GM21825 (cell line): ENCODE measurements at regions not wholly inside any gene's neighbourhood (a gene's known extent, or its start where the extent isn't known, plus 50 kb on each side); places are given as distances from the start of the nearest gene placed in this dataset.
"Not testable (repeated sequence)": the region's sequence is repeated elsewhere in the genome, so short reads cannot be mapped to it uniquely, and the experiment has no call there.

Experiments used
- ATAC-seq: cut with Tn5 transposase; IDR thresholded peaks from one replicate; pipeline ENCODE4 v1.9.1; 2021; ENCODE audit warnings: mild to moderate bottlenecking, moderate library complexity; ENCODE audit not compliant: unreplicated experiment

DNA sequence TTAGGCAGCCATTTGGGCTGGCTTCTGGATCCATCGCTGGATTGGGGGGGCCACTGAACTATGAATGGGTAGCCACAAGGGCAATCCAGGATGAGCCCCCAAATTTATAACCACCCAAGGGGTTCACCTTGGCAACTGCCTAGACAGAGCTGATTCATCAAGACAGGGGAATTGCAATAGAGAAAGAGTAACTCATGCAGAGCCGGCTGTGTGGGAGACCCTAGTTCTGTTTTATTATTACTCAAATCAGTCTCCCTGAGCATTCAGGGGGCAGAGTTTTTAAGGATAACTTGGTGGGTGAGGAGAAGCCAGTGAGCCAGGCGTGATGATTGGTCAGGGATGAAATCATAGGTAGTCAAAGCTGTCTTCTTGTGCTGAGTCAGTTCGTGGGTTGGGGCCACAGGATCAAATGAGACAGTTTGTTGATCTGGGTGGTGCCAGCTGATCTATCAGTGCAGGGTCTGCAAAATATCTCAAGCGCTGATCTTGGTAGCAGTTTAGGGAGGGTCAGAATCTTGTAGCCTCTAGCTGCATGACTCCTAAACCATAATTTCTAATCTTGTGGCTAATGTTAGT lies 57.9 kb downstream of the DNAJB9 start:
- ATAC-seq: no peak

DNA sequence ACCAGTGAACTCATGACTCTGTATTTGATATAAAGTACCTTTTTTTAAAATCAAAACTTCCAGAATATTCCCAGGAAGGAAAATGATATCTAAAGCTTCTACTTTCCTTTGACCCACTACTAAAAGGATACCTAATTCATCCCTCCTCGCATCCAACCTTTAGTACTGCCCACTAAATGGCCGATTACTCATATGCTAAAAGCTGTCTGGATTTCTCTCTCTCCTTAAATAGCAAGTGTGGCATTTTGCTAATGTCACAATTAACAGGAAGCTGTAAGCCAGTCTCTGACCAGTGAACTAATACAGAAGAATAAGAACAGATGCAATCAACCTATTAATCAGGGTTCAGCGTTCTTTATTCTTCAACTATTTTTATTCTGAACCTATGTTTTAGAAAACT lies 59.0 kb downstream of the DNAJB9 start:
- no peak for ATAC-seq

DNA sequence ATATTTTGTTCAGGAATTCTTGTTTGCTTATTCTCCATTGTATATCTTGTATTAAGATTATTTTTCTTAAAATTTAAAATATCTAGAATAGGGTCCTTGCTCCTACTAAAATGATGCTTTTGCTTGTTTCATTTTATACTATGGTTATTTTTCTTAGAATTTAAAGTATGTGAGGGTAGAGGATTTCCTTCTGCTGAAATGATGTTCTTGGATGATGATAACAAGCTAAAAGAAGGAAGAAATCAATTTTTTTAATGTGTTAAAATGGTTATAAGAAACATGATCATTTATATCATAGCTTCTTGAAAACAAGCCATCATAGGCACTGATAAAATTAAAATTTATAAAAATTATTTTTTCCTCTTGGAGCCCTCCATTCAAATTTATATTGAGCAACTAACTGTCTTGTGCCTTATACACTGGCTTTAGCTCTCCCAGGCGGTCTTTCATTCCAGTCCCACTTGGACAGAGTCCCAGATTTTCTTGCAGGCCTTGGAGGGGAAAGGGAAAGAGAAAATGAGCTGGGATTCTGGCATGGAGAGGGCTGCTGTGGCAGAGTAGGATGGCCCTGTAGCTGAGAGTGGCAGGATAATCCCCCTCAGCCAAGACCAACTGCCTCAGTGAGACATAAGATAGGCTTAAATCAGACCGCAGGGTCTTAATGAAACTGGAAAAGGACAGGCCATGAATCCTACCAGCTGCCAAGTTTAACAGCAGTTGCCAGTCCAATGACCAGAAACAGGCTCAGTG lies 60.2 kb downstream of the DNAJB9 start:
- ATAC-seq: no peak

DNA sequence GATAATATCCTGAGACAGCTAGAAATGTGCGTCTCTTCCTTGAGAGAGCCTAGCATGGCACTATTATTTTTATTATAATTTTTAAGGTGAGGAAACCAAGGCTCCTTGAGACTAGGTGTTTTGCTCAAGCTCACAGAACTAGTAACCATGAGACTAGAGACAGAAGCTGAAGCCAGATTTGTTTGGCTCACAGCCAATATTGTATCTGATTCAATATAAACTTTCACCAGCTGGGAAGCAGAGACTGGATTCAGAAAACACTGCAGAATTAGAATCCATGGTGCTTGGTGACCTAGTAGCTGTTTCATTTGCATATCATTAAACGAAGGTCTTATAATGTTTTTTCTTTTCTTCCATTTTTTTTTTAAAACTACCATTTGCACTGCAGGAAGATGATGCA lies 64.4 kb downstream of the DNAJB9 start:
- no peak for ATAC-seq

DNA sequence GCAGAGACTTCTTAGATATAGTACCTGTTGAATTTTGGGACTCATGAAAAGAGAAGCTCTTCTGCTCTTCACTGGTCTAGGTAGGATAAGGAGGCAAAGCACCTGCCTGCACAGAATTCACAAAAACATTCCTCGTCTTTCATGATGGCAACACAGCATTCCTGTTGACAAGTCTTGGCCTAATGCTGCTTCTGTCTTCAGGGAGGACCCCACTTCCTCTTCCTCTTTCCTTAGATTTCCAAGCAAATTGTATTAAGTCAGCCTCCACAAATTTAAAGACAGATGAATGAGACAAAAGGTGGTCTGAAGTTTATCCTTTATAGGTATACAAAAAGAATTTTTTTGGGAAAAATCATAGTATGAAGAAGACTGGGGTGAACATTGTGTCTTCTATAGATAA lies 64.9 kb downstream of the DNAJB9 start:
- no peak for ATAC-seq

DNA sequence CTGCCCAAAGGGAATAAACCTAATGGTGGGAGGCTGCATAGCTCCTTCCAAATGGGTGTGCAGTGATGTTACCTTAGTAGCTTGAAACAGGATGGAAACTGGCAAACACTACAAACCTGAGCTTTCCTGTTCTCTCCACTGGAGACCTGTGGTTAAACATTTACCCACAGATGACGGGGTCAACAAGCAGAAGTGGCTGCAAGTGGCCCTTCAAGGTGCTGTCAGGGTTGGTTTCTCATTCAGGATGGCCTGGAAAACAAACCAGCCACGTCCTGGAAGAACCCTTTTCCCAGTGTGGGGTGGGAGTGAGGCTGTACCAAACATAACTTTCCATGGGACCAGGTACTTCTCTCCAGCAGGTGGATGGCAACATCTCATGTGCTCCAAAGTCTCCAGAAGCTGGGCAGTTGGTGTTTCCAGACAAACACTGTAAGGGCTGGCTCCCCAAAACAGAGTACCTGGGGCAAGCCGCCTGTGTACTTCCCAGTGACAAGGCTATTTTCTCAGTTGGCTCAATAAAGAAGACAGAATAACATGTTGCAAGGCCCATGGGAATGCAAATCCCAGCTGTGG lies 67.5 kb downstream of the DNAJB9 start:
- ATAC-seq: no peak

DNA sequence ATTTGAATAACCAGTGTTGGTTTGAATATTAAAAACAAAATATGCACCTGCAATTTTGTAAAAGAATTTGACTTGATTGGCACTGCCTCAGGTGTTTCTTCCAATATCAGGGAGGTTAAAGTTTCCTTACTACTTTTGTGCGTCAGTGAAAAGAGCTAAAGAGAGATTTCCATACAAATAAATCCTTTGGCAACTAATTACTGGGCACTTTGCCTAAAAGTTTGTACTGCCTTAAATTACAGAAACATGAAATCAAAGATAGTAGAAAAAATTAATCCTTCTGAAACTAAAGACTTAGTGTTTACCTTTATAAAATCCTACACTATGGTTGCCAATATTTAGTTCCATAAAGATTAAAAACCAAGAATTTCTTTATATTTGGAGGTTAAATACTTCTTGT lies 72.5 kb downstream of the DNAJB9 start:
- no peak for ATAC-seq

DNA sequence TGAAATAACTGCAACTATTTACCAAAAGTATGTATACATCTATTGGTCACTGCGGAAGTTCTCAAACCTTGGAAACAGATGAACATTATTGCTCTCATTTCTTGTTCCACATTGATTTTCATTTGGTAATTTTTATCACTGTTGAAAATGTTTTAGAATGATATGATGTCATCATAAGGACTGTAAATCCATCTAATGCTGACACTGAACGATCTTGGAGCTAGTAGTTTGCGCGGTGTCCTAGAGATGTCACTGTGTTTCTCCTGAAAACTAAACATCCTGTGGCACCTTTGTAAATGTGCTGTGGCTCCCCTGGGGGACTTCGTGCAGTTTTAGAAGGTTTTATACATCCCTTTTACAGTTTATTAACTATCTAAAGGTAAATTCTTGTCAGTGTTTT lies 73.5 kb downstream of the DNAJB9 start:
- no peak for ATAC-seq

DNA sequence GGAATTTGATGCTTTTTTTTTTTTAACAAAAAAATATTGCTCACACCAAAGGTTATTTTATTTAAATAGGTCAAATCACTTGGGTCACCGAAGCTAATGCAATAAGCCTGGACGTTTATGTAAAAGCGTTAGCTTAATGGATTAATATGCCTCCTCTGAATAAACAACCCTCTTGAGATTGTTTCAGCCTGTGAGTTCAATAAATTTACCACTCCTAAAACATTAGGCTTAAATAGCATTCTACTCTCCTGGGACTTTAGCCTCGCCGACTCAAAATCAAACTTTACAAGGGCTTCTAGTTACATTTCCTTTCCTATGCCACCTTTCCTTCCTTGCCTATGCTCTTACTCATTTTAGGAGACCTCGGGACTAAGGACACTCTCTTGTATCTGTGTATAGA lies 79.3 kb downstream of the DNAJB9 start:
- no peak for ATAC-seq

DNA sequence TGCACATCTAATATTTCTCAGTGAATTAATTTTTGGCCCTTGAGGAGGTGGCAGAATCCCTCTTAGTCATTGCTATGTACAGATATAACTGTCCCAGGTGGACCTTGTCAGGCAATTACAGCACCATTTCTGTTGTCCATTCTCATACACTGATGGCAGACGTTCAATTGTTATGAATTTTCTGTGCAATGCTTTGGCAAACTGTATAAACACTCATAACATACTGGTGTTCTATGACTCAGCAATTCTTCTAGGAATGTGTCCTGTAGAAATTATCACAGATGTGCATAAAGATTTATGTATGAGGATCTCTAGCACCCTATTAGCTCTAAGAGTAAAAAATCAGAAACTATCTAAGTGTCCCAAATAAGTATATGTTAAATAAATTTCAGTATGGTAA lies 80.8 kb downstream of the DNAJB9 start:
- ATAC-seq: no peak

DNA sequence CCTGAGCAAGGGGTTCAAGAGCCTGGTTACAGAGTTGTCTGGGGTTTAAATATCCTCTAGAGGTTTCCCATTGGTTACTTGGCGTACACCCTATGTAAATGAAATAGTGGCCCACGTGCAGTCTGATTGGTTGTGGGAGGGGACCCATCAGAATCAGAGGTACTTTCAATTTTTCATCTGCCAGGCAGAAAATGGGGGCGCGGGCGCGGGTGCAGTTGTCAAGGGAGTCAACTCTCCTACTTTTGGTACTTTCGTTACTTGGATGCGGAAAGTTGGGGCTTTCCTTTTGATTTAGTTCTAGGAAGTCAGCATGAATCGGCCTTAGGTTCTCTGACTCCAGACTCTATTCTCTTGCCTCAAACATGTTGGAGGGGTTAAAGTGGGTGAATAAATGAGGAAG lies 83.2 kb downstream of the DNAJB9 start:
- ATAC-seq: no peak

DNA sequence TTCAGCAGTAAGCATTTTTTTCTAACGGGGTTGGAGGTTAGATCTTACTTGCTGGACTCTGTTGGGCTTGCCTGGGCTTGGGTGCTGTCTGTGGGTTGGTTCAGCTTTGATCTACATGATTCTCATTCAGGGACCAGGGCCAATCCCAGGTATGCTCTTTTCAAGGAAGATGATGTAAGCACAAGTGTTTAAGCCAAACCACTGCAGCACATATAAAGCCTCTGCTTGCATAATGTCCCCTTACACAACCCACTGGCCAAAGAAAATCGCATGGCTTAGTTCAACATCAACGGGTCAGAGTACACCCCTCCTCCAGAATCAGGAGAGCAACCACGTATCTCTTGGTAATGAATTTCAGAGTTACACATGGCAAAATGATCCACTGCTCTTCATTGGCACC lies 83.9 kb downstream of the DNAJB9 start:
- no peak for ATAC-seq

DNA sequence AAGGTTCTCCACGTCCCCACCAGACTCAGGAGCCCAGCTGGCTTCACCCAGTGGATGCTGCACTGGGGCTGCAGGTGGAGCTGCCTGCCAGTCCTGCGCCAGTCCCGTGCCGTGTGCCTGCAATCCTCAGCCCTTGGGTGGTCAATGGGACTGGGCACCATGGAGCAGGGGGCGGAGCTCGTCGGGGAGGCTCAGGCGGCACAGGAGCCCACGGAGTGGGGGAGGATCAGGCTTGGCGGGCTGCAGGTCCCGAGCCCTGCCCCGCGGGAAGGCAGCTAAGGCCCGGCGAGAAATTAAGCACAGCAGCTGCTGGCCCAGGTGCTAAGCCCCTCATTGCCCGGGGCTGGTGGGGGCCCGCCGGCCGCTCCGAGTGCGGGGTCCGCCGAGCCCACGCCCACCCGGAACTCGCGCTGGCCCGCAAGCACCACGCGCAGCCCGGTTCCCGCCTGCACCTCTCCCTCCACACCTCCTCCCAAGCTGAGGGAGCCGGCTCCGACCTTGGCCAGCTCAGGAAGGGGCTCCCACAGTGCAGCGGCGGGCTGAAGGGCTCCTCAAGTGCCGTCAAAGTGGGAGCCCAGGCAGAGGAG lies 87.6 kb downstream of the DNAJB9 start:
- ATAC-seq: not testable (repeated sequence)

DNA sequence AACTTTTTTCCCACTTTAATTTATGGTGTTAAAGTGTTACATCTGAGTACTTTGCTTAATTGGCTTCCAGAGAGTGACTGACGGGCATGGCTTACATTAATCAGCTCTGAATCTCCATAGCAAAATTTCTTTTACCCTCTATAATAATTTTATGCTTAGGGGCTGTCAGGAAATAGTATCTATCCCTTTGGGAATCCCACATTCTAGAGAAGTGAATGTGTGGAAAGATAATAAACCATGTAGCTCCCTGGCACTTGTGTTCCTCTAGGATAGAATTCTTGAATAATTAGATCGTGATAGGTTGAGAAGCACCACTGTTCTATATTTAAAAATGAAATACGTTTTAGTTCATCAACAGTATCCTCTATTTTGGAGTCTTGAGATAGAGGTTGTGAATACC lies 89.6 kb downstream of the DNAJB9 start:
- ATAC-seq: no peak

DNA sequence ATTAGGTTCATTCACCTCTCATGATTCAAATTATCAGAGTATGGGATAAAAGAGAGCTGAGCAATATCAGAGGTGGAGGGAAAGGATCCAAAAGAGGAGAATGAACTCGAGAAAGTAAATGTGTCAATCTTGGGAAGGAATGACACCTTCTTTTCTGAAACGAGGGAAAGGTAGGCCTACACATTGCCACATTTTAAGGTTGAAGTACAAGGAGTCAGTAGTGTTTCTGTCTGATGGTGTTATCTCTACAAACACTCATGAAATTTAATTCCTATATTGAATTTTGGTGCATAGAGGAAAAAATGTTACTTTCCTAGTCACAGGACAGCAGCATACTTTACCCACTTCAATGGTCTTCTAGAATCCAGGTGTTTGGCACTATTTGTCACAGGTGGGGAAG lies 90.2 kb downstream of the DNAJB9 start:
- no peak for ATAC-seq

DNA sequence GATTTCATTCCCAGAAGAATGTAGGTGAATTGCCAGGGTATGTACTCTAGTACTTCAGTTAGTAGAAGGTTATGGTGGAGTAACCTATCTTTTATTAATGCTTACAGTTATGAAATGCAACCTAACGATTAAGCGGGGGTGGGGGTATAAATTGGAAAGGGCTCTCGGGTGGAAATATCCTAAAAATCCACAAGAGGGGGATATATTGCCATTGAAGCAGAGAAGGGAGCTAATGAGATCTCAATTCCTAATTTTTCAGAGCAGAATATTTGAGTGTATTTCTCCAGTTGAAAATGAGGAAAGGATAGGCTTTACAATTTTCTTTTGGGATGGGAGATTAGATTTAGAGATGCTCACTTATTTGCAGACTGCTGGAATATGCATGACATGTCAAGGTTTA lies 90.8 kb downstream of the DNAJB9 start:
- ATAC-seq: no peak

DNA sequence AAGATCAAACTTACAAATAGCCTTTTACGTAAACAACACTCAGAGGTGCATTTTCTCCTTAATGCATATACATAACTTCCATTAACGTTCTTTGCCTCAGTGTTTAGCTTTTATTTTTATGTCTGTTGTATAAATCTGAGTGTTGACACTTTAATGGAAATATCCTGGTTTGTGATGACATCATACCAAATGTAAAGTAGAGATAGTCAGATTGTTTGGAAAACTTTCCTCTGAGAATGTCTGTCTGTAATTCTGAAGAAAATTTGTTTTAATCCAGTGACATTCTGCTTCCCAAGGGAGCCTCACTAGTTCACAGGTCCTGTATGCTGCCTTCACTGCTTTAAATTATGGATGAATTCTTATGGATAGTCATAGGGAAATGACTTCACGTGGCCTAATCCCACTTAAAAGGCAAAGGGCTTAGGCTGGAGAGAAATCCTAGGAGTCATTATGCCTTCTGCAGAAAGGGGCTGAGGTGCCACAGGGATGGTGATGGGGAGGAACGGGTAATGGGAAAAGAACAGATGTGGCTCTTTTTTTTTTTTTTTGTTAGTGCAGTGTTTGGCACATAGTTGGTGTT lies 93.2 kb downstream of the DNAJB9 start:
- no peak for ATAC-seq

DNA sequence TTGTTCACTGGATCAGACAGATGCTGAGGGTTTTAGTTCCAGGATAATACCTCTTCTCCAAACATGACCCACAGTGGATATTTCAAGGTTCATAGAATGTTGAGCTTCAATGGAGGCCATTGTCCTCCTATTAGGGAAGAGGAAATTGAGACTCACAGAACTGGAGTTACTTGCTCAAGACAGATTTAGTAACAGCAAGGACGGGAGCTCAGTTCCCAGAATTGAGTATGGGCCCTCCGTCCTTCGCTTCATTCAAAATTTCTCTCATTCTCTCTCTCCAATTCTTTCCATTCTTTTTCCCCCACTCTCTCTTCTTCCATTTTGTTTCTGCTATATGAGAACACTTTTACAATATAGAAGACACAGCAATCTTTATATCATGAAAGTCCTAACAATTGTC lies 94.0 kb downstream of the DNAJB9 start:
- ATAC-seq: no peak

DNA sequence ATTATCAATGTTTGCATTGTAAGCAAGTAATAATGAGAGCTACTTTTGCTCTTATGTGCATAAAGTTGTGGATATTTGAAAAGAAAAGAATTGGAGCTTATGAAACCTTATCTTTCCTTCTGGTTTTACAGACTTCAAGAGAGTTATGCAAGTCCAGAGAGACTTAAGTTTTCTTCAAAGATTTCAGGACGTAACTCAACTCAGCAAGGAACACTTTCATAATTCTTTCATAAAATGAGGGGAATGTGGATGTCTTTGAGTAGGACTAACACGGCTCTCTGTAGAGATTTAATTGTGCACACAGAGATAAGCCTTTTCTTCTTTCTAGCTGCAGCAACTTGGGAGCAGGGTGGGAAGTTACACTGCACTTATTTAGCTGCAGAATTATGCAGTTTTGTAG lies 97.5 kb downstream of the DNAJB9 start:
- no peak for ATAC-seq

DNA sequence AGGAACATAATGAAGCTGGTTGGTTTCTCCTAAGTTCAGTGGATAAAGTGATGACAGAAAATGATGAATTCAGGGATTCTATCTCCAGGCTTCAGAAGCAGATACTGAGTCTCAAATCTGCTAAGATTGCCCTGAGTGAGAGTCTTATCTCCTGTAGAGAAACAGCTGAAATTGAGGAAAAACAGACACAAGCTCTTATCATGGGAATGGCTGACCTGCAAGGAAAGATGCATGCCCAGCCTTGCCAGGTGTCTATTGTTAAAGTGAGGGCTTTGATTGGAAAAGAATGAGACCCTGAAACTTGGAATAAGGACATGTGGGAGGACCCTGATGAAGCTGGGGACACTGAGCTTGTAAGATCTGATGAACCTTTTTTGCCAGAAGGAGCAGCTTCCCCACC lies 100.3 kb downstream of the DNAJB9 start:
- ATAC-seq: no peak

DNA sequence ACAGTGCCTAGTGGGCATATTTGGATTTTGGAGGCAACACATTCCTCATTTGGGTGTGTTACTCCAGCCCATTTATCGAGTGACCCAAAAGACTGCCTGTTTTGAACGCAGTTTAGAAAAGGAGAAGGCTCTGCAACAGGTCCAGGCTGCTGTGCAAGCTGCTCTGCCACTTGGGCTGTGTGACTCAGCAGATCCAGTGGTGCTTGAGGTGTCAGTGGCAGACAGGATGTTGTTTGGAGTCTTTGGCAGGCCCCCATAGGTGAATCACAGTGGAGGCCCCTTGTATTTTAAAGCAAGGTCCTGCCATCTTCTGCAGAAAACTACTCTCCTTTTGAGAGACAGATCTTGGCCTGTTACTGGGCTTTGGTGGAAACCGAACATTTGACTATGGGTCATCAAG lies 104.0 kb downstream of the DNAJB9 start:
- not testable (repeated sequence) for ATAC-seq

DNA sequence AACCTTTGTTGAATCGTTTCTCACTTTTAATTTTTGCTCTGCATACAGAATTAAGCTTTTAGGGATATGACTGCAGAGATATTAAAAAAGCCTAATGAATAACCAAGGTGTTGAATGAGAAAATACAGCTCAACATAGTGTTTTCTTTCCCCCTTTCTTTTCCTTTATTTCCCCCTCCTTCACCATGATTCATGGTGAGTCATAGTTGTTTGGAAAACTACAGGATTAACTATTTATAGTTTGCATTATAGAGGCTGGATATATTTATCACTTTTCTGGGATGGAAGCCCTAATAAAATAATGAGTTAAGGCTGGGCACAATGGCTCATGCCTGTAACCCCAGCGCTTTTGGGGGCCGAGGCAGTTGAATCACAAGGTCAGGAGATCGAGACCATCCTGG lies 115.0 kb downstream of the DNAJB9 start:
- no peak for ATAC-seq
